GDM1 (cell line): ENCODE measurements at regions not wholly inside any gene's neighbourhood (a gene's known extent, or its start where the extent isn't known, plus 50 kb on each side); places are given as distances from the start of the nearest gene placed in this dataset.

Experiments used
- DNase-seq: peaks from one replicate; lab custom pipeline; 2025; lab: John Stamatoyannopoulos, UW

- DNase-seq, result no peak
Measured at GRCh38 chr3:72158639-72159326, 373.8 kb upstream of the PROK2 start.

GRCh38 chr3:72157748-72158638 is 373.0 kb upstream of the PROK2 start:
- DNase-seq, result no peak

DNA sequence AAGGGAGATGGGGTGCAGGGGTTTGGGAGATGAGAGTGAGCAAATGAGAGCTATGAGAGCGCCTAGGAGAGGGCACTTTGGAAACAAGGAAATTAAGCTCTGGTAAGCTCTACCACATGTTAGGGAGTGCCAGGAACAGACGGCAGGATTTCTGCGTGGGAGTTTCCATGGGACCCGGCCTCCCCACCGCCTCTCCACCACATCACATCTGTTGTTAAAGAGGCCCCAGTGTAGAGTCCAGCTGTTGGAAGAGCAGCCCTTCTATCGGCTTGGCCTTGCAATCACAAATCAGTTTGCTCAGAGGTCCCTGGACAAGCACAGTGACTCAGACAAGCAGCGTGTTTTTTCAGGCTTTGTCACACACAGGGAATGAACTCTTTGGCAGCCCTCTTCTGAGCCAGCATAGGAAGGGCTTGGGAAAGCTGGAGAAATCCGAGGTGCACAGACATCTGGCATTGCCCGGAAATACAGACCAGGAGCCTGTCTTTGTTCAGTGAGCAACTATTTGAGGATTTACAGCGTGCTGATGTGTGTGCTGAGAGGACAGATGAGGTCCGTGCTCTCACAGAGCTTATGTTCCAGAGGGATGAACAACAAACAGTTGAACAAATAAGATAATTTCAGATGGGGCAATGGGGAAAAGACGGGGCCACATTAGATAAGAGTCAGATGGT is 370.6 kb upstream of the PROK2 start:
- no peak for DNase-seq

DNA sequence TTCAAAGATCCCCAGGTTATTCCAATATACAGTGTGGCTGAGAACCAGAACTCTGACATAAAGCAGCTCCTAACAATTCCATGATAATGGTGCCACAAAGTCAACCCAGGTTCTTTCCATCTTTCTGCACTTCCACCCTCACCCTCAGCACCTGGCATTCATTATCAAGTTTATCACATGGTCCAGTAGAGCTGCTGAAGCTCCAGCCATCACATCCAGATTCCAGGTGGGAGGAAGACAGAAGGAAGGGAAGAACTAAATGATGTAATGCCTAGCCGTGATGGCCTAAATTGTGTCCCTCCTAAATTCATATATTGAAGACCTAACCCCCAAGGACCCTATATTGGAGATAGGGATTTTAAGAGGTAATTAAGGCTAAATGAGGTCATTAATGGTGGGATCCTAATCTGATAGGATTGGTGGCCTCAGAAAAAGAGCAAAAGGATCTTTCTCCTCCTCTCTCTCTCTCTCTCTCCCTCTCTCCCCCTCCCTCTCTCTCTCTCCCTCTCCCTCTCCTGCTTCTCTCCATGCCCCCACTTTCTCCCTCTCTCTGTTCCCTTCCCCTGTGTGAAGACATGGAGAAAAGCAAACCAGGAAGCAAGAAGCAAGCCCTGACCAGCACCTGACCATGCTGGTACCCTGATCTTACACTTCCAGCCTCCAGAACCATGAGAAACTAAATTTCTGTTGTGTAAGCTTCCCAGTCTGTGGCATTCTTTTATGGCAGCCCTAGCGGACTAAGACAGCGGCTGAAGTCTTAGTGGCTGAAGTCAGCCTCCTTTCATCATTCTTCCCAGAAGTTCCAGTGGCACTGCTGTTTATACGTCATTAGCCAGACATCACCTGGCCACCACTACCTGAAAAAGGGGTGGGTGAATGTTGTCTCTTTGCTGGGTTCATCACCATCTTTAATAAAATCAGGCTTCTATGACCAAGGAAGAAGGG is 369.7 kb upstream of the PROK2 start:
- no peak for DNase-seq

DNA sequence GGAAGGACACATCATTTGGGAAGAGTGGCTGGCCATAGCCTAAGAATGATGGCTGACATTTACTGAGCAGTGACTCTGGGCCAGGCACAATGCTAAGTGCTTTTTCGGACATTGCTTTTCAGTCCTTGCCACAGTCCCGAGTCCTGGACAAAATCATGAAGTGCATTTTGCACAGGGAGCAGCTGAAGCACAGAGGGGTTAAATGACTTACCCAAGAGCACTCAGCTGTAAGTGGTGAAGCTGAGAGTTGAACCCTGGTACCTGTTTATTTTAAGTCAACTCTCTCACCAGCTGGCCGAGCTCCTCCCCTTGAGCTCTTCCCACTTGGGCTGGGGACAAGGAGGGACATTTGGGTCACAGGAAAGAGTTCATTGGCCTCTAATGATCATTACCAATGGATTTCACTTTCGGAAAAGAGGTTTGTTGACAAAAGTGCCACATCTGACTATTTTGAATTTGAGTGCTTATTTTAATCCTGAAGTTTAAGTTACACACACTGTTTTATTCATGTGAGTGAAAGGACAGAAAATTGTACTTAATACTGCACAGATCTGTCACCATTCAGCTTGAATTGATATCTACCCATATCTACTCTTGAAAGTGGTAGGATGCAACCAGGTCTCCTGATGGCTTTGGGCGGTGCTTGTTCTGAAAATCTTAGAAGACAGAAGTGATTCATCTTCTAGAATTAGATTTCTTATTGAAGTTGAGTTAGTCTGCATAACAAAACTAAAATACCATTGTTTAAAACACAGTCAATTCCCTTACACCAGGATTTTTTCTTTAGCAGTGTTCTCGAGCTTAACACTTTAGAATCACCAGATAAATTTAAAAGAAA is 368.7 kb upstream of the PROK2 start:
- DNase-seq, result no peak

- no peak for DNase-seq
Measured at GRCh38 chr3:72152551-72153476, 367.9 kb upstream of the PROK2 start.

GRCh38 chr3:72151465-72152238 is 366.7 kb upstream of the PROK2 start:
- DNase-seq, result no peak

- no peak for DNase-seq
Measured at GRCh38 chr3:72150634-72151412, 365.9 kb upstream of the PROK2 start.

- DNase-seq, result no peak
Measured at GRCh38 chr3:72149645-72150300, 364.8 kb upstream of the PROK2 start.

DNA sequence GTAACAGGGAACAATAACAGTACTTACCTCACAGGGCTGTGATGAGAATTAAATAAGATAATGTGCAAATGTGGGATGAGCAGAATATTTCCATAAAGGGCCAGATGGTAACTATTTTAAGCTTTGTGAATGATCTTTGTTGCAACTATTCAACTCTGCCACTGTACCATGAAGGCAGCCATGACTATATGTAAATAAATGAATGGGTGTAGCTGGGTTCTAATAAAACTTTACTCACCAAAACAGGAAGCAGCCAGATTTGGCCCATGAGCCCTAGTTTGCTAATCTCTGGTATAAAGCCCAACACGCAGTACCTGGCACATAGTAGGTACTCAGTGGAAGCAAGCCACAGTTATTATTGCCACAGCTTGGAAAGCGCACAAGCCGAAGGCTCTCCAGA is 362.7 kb upstream of the PROK2 start:
- DNase-seq, result no peak

DNA sequence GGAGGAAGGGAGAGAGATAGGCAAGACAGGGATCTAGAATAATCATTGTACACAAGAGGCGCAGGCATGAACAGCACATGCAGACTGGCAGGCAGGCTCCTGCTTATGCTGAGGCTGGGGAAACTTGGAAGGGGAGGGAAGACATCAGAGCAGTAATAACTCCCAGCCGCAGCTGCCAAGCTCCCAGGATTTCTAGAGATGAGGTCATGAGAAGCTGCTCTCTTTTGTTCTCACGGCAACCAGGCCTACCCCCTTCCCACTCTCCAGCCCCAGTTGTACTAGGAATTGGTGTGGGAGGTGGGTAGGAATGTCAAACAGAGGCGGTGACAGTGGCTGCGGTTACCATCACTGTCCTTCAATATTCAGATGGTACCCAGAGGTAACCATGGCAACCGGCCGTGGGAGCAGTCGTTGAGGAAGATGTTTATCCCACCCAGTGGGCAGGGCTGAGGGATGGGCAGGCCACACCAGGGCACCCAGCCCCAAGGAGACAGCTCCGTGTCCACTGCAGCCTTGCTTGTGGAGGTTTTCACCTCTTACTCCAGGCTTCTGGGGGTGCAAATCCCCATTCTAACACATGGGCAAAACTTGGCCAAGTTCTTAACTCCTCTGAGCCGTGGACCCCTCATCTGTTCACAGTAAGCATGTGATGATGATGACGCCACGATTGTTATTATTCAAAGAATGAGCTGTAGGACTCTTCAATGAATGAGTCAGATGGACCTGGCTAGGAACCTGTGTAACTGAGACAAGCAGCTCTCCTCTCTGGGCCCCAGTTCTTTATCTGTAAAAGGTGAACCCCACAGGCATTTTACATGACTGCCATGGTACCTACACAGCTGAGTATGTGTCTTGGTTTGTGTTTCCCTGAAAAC is 360.8 kb upstream of the PROK2 start:
- DNase-seq, result no peak

- DNase-seq, result peak; percentile 54
Measured at GRCh38 chr3:72144773-72145505, 360.0 kb upstream of the PROK2 start.

DNA sequence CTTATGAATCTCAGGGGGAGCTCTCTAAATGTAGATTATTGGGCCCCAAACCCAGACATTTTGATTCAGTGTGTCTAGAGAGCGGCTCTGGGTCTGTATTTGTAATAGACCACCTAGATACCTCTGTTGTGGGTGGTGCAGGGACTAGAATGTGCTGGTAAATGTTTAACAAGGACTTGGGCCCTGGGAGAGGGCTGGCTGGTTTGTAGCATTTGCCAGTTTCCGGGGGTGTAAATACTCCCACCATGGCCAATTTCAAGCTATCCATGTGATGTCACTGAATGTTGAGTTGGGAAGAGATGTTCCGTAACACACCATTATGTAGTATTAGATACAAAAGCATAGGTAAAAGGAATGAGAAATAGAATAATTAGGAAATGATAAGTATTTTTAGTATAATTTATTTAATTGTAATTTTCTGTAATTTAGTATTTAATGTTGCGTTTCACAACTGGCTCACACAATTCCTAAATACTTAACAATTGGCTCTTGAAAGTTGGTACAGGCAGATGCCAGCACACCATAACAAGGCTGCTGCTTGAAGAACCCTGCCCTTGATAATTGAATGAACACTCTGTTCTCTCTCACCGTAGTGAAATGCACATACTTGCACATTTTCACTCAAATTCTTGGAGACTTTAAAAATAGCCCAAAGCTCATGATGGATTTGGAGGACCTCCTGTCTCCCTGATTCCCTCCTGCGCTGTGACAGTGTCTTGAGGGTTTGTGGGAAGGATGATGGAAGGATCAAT is 359.2 kb upstream of the PROK2 start:
- no peak for DNase-seq

GRCh38 chr3:72143322-72143721 is 358.4 kb upstream of the PROK2 start:
- DNase-seq, result no peak

GRCh38 chr3:72142028-72142427 is 357.1 kb upstream of the PROK2 start:
- DNase-seq, result no peak
